H1 (cell line): ENCODE measurements at regions not wholly inside any gene's neighbourhood (a gene's known extent, or its start where the extent isn't known, plus 50 kb on each side); places are given as distances from the start of the nearest gene placed in this dataset.

ENCODE experiments used
- CTCF ChIA-PET: fragments of 300-600 bp; sonication (Branson Sonifier 250); formaldehyde crosslinking; loops from one replicate; lab custom pipeline; 2021; ENCODE audit not compliant: partially characterized antibody; lab: Charles Lee
- POLR2A ChIA-PET: fragments of 300-600 bp; sonication (Branson Sonifier 250); formaldehyde crosslinking; loops from one replicate; lab custom pipeline; 2021; ENCODE audit warnings: inconsistent platforms; ENCODE audit not compliant: partially characterized antibody; lab: Charles Lee
- DNase-seq, 2 experiments: peaks; one replicate each; pipeline versions ENCODE4 v3.0.0 to v3.0.0-alpha.2; 2010 to 2022; ENCODE audit warnings: low spot score in 2 of 2, low read depth in 1 of 2, mixed read lengths in 1 of 2
- FAIRE-seq: peaks from 2 replicates; lab custom pipeline; 2011; peaks lifted over from hg19 to GRCh38; lab: Jason Lieb, UNC
- H2AFZ ChIP-seq: 2 replicates; pipeline ENCODE4 v1.8.1; 2012; ENCODE audit warnings: low read length, inconsistent platforms
- H2AK5ac ChIP-seq: 2 replicates; pipeline ENCODE4 v1.6.1; 2013; ENCODE audit warnings: low read depth, low read length
- H2BK120ac ChIP-seq: replicated peaks from 2 replicates; pipeline ENCODE3; 2013; ENCODE audit warnings: low read depth, low read length, inconsistent platforms
- H2BK12ac ChIP-seq: 2 replicates; pipeline ENCODE4 v1.6.1; 2013; ENCODE audit warnings: low read depth, low read length
- H2BK15ac ChIP-seq: 2 replicates; pipeline ENCODE4 v1.6.1; 2013; ENCODE audit warnings: low read length
- H2BK20ac ChIP-seq: 2 replicates; pipeline ENCODE4 v1.6.1; 2013; ENCODE audit warnings: low read length
- H2BK5ac ChIP-seq: 2 replicates; pipeline ENCODE4 v1.6.1; 2013; ENCODE audit warnings: low read depth, low read length
- H3K14ac ChIP-seq: 2 replicates; pipeline ENCODE4 v1.6.1; 2013; ENCODE audit warnings: inconsistent platforms; ENCODE audit not compliant: insufficient read length
- H3K18ac ChIP-seq: 2 replicates; pipeline ENCODE4 v1.6.1; 2013; ENCODE audit warnings: low read length; ENCODE audit errors: extremely low read depth
- H3K23ac ChIP-seq: 2 replicates; pipeline ENCODE4 v1.6.1; 2013; ENCODE audit warnings: inconsistent platforms; ENCODE audit not compliant: insufficient read length
- H3K23me2 ChIP-seq: 2 replicates; pipeline ENCODE4 v1.6.1; 2013; ENCODE audit warnings: low read depth, low read length
- H3K27ac ChIP-seq: 2 replicates; pipeline ENCODE4 v1.6.1; 2011; ENCODE audit warnings: low read depth, low read length, inconsistent platforms
- H3K27me3 ChIP-seq, 4 experiments: replicated peaks in 1 of 4; 1 replicate in 1 of 4; 2 replicates in 3 of 4; pipeline versions ENCODE4 v1.6.1 to v1.8.1; 2011 to 2013; ENCODE audit warnings: low read length in 3 of 4, mild to moderate bottlenecking in 3 of 4, inconsistent platforms in 2 of 4, mixed read lengths in 2 of 4, moderate library complexity in 1 of 4; ENCODE audit not compliant: control insufficient read depth in 3 of 4, insufficient read depth in 3 of 4; ENCODE audit errors: extremely low read depth in 1 of 4
- H3K36me3 ChIP-seq, 4 experiments: 2 replicates each; pipeline versions ENCODE4 v1.6.1 to v1.8.1; 2011 to 2013; ENCODE audit warnings: mild to moderate bottlenecking in 4 of 4, low read length in 3 of 4, moderate library complexity in 2 of 4, control low read depth in 1 of 4, inconsistent platforms in 1 of 4; ENCODE audit not compliant: insufficient read depth in 4 of 4, control insufficient read depth in 2 of 4
- H3K4ac ChIP-seq: replicated peaks from 2 replicates; pipeline ENCODE3; 2013; ENCODE audit warnings: low read length, low read depth, mixed read lengths, inconsistent platforms; ENCODE audit not compliant: insufficient read length
- H3K4me1 ChIP-seq, 4 experiments: replicated peaks in 1 of 4; 1 replicate in 1 of 4; 2 replicates in 3 of 4; pipeline versions ENCODE4 v1.6.1 to v1.8.1; 2011 to 2013; ENCODE audit warnings: low read length in 3 of 4, inconsistent platforms in 2 of 4, mixed read lengths in 1 of 4; ENCODE audit not compliant: insufficient read depth in 4 of 4, control insufficient read depth in 3 of 4
- H3K4me2 ChIP-seq, 2 experiments: 2 replicates each; pipeline versions ENCODE4 v1.6.1 to v1.8.1; 2011 to 2013; ENCODE audit warnings: low read depth in 2 of 2, low read length in 2 of 2, control low read depth in 1 of 2, inconsistent platforms in 1 of 2, mild to moderate bottlenecking in 1 of 2; ENCODE audit not compliant: insufficient read depth in 1 of 2
- H3K4me3 ChIP-seq, 4 experiments: fragments of 200-600, 300-600 bp in 1 of 4; sonication (generic), shearing (Covaris generic), sonication (Bioruptor Twin) in 1 of 4; 2 replicates each; pipeline versions ENCODE4 v1.5.1 to v1.8.1; 2011 to 2016; ENCODE audit warnings: low read length in 4 of 4, low read depth in 3 of 4, control low read depth in 2 of 4, inconsistent platforms in 2 of 4, mild to moderate bottlenecking in 2 of 4, mixed read lengths in 1 of 4, moderate library complexity in 1 of 4; ENCODE audit not compliant: insufficient read depth in 2 of 4; ENCODE audit errors: extremely low read depth in 1 of 4
- H3K56ac ChIP-seq: replicated peaks from 2 replicates; pipeline ENCODE3; 2013; ENCODE audit warnings: low read depth, mild to moderate bottlenecking, mixed read lengths, low read length, inconsistent platforms; ENCODE audit not compliant: insufficient read length
- H3K79me1 ChIP-seq: 2 replicates; pipeline ENCODE4 v1.6.1; 2013; ENCODE audit warnings: low read depth, low read length, control low read depth
- H3K79me2 ChIP-seq, 2 experiments: 2 replicates each; pipeline versions ENCODE4 v1.6.1 to v1.8.1; 2012 to 2013; ENCODE audit warnings: low read length in 2 of 2, mild to moderate bottlenecking in 2 of 2, inconsistent platforms in 1 of 2; ENCODE audit not compliant: insufficient read depth in 2 of 2, control insufficient read depth in 1 of 2
- H3K9ac ChIP-seq, 4 experiments: replicated peaks in 1 of 4; 1 replicate in 1 of 4; 2 replicates in 3 of 4; pipeline versions ENCODE4 v1.6.1 to v1.8.1; 2011 to 2013; ENCODE audit warnings: low read depth in 3 of 4, low read length in 3 of 4, control low read depth in 2 of 4, mild to moderate bottlenecking in 2 of 4, moderate library complexity in 2 of 4, inconsistent platforms in 1 of 4; ENCODE audit errors: extremely low read depth in 1 of 4
- H3K9me3 ChIP-seq, 2 experiments: 2 replicates each; pipeline versions ENCODE4 v1.6.1 to v1.8.1; 2012 to 2013; ENCODE audit warnings: mild to moderate bottlenecking in 2 of 2, moderate library complexity in 2 of 2, control low read depth in 1 of 2, inconsistent platforms in 1 of 2, low read depth in 1 of 2, low read length in 1 of 2, mixed read lengths in 1 of 2; ENCODE audit not compliant: insufficient read depth in 2 of 2
- H4K20me1 ChIP-seq, 2 experiments: replicated peaks in 1 of 2; 2 replicates each; pipeline versions ENCODE3 to v1.8.1; 2011 to 2013; ENCODE audit warnings: inconsistent platforms in 2 of 2, low read length in 2 of 2, mild to moderate bottlenecking in 1 of 2; ENCODE audit not compliant: insufficient read depth in 2 of 2, control insufficient read depth in 1 of 2
- H4K5ac ChIP-seq: 2 replicates; pipeline ENCODE4 v1.6.1; 2013; ENCODE audit warnings: low read length, low read depth, mixed read lengths, inconsistent platforms; ENCODE audit not compliant: insufficient read length
- H4K8ac ChIP-seq: 2 replicates; pipeline ENCODE4 v1.8.0; 2013; ENCODE audit warnings: mild to moderate bottlenecking, moderate library complexity, low read length, inconsistent platforms; ENCODE audit not compliant: insufficient read depth; ENCODE audit errors: extremely low read depth
- H4K91ac ChIP-seq: replicated peaks from 2 replicates; pipeline ENCODE3; 2013; ENCODE audit warnings: low read length, mixed read lengths, inconsistent platforms; ENCODE audit not compliant: insufficient read length
- SP2 ChIP-seq: IDR thresholded peaks from 2 replicates; pipeline ENCODE4 v1.6.1; 2012; ENCODE audit warnings: mild to moderate bottlenecking, low read length, inconsistent platforms
- YY1 ChIP-seq: IDR thresholded peaks from 2 replicates; pipeline ENCODE4 v1.6.1; 2011; ENCODE audit warnings: low read depth, mild to moderate bottlenecking, low read length
- WGBS, 2 experiments: shearing (Covaris generic) in 1 of 2; methylation state at CpG; one replicate each; pipeline versions ENCODE4 v1.1.6 to v1.1.7; 2013 to 2015; ENCODE audit warnings: low lambda C conversion rate in 2 of 2, mixed read lengths in 2 of 2, inconsistent platforms in 1 of 2, low coverage in 1 of 2, missing lambda C conversion rate in 1 of 2; ENCODE audit not compliant: insufficient replicate concordance in 2 of 2, insufficient coverage in 1 of 2, insufficient read length in 1 of 2; ENCODE audit errors: extremely low coverage in 1 of 2, missing lambda C conversion rate in 1 of 2; 5-methylcytosine and 5-hydroxymethylcytosine counted together

GRCh38 chr13:107586216-107586615 lies 629.1 kb downstream of the LIG4 start:
- H2AK5ac ChIP-seq = no peak overlapping the region
- CTCF ChIA-PET = no interaction called here
- TF ChIP-seq SP2 (no peak), YY1 (no peak)

More at GRCh38 chr13:107586216-107586615, 629.1 kb downstream of the LIG4 start:
- no peak overlapping the region for H3K23ac ChIP-seq
- H3K79me2 ChIP-seq = no peaks in the 10 kb centered on the region
- H3K14ac ChIP-seq = no peak overlapping the region
- H3K4me2 ChIP-seq = no peak overlapping the region
- 86% methylated on average over 2 of the region's 2 CpGs; no CpG with 5 or more reads in 1 of the 2 experiments for WGBS, 2 experiments
- H3K9ac ChIP-seq = no peak overlapping the region
- H2BK15ac ChIP-seq = no peak overlapping the region
- no peaks in the 10 kb centered on the region for H3K9me3 ChIP-seq
- peaks cover 0 to 8% (median 2%) of the 10 kb centered on the region in 4 experiments; a peak in 3 of 7 replicates for H3K27me3 ChIP-seq
- no peak overlapping the region for H2BK5ac ChIP-seq
- POLR2A ChIA-PET = no interaction called here
- no peak overlapping the region for H2BK20ac ChIP-seq
- no peak overlapping the region for H3K4ac ChIP-seq
- H3K23me2 ChIP-seq = no peaks in the 10 kb centered on the region
- no peaks in the 10 kb centered on the region; the same call in 1 of the 2 replicates for H3K79me1 ChIP-seq
- H4K5ac ChIP-seq = no peak overlapping the region
- DNase-seq = no peak
- no peak overlapping the region for H3K56ac ChIP-seq
- H3K27ac ChIP-seq = no peak overlapping the region
- H3K4me1 ChIP-seq = no peaks in the 10 kb centered on the region
- no peaks in the 10 kb centered on the region for H4K20me1 ChIP-seq
- H4K8ac ChIP-seq = no peak overlapping the region
- no peaks in the 10 kb centered on the region for H3K36me3 ChIP-seq
- H3K4me3 ChIP-seq = no peak overlapping the region
- no peak overlapping the region for H2BK12ac ChIP-seq
- no peak overlapping the region for H3K18ac ChIP-seq
- no peak overlapping the region for H4K91ac ChIP-seq
- no peak overlapping the region for H2AFZ ChIP-seq
- FAIRE-seq = no peak
- H2BK120ac ChIP-seq = no peak overlapping the region
